ENCODE measurements at regions not wholly inside any gene's neighbourhood (a gene's known extent, or its start where the extent isn't known, plus 50 kb on each side); places are given as distances from the start of the nearest gene placed in this dataset.

GRCh38 chr4:166274136-166274761 lies 401.2 kb downstream of the TLL1 start:
- DNase-seq, result no peak

- DNase-seq, result no peak
Measured at GRCh38 chr4:166274775-166275174, 401.7 kb downstream of the TLL1 start.

- no peak for DNase-seq
Measured at GRCh38 chr4:166277401-166277800, 404.4 kb downstream of the TLL1 start.

GRCh38 chr4:166277853-166278252 lies 404.8 kb downstream of the TLL1 start:
- DNase-seq, result no peak

GRCh38 chr4:166279261-166279660 lies 406.2 kb downstream of the TLL1 start:
- no peak for DNase-seq

GRCh38 chr4:166280642-166281041 lies 407.6 kb downstream of the TLL1 start:
- no peak for DNase-seq

- no peak for DNase-seq
Measured at GRCh38 chr4:166282081-166282770, 409.2 kb downstream of the TLL1 start.

- no peak for DNase-seq
Measured at GRCh38 chr4:166284221-166284620, 411.2 kb downstream of the TLL1 start.

GRCh38 chr4:166290426-166290825 lies 417.4 kb downstream of the TLL1 start:
- DNase-seq, result no peak

GRCh38 chr4:166293556-166293955 lies 420.5 kb downstream of the TLL1 start:
- no peak for DNase-seq

GRCh38 chr4:166301266-166301665 lies 428.2 kb downstream of the TLL1 start:
- DNase-seq, result no peak

- no peak for DNase-seq
Measured at GRCh38 chr4:166308647-166309046, 435.6 kb downstream of the TLL1 start.

- no peak for DNase-seq
Measured at GRCh38 chr4:166309286-166309685, 436.2 kb downstream of the TLL1 start.

GRCh38 chr4:166311169-166311568 lies 438.1 kb downstream of the TLL1 start:
- DNase-seq, result no peak

GRCh38 chr4:166312166-166312565 lies 439.1 kb downstream of the TLL1 start:
- DNase-seq, result no peak

- no peak for DNase-seq
Measured at GRCh38 chr4:166314902-166315301, 441.9 kb downstream of the TLL1 start.

- DNase-seq, result no peak
Measured at GRCh38 chr4:166315721-166316467, 442.9 kb downstream of the TLL1 start.

- peak; percentile 39 for DNase-seq
Measured at GRCh38 chr4:166318810-166319525, 445.9 kb downstream of the TLL1 start.

GRCh38 chr4:166323250-166323649 lies 450.2 kb downstream of the TLL1 start:
- DNase-seq, result no peak

- no peak for DNase-seq
Measured at GRCh38 chr4:166324321-166324720, 451.3 kb downstream of the TLL1 start.

GRCh38 chr4:166335256-166335938 lies 462.4 kb downstream of the TLL1 start:
- DNase-seq, result no peak

- DNase-seq, result no peak
Measured at GRCh38 chr4:166341992-166342391, 469.0 kb downstream of the TLL1 start.

GRCh38 chr4:166363198-166363597 lies 490.2 kb downstream of the TLL1 start:
- DNase-seq, result no peak

All from amniotic stem cell (primary cell).